ENCODE measurements at regions not wholly inside any gene's neighbourhood (a gene's known extent, or its start where the extent isn't known, plus 50 kb on each side); places are given as distances from the start of the nearest gene placed in this dataset.

DNA sequence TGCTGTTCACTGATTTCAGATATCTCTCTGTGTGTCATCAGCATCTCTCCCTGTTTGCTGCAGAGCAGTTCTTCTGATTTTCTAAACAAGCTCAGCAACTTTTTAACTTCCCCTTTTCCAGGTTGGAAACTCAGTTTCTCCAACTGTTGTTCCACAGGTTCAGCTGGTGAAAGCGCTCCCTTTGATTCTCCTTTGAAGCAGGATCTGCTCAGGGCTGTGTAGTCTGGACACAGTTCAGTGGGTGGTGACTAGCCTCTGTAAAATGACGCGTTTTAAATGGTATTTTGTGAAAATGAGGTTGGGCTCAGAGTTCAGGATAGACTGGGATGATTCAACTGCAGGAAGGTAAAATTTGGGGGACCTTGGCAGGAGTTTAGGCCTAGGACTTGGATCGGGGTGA is 106.3 kb downstream of the TRIM43 start:
- TF ChIP-seq, protein P1, sequence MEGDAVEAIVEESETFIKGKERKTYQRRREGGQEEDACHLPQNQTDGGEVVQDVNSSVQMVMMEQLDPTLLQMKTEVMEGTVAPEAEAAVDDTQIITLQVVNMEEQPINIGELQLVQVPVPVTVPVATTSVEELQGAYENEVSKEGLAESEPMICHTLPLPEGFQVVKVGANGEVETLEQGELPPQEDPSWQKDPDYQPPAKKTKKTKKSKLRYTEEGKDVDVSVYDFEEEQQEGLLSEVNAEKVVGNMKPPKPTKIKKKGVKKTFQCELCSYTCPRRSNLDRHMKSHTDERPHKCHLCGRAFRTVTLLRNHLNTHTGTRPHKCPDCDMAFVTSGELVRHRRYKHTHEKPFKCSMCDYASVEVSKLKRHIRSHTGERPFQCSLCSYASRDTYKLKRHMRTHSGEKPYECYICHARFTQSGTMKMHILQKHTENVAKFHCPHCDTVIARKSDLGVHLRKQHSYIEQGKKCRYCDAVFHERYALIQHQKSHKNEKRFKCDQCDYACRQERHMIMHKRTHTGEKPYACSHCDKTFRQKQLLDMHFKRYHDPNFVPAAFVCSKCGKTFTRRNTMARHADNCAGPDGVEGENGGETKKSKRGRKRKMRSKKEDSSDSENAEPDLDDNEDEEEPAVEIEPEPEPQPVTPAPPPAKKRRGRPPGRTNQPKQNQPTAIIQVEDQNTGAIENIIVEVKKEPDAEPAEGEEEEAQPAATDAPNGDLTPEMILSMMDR (IDR thresholded peaks at IDR 0.05; ENCODE audit: insufficient read depth, low read length, poor library complexity, severe bottlenecking): no peak
- TF ChIP-seq EZH2phosphoT487 (conservative IDR thresholded peaks at IDR 0.05; ENCODE audit: low read length): no peak
